ENCODE measurements at regions not wholly inside any gene's neighbourhood (a gene's known extent, or its start where the extent isn't known, plus 50 kb on each side); places are given as distances from the start of the nearest gene placed in this dataset.

DNA sequence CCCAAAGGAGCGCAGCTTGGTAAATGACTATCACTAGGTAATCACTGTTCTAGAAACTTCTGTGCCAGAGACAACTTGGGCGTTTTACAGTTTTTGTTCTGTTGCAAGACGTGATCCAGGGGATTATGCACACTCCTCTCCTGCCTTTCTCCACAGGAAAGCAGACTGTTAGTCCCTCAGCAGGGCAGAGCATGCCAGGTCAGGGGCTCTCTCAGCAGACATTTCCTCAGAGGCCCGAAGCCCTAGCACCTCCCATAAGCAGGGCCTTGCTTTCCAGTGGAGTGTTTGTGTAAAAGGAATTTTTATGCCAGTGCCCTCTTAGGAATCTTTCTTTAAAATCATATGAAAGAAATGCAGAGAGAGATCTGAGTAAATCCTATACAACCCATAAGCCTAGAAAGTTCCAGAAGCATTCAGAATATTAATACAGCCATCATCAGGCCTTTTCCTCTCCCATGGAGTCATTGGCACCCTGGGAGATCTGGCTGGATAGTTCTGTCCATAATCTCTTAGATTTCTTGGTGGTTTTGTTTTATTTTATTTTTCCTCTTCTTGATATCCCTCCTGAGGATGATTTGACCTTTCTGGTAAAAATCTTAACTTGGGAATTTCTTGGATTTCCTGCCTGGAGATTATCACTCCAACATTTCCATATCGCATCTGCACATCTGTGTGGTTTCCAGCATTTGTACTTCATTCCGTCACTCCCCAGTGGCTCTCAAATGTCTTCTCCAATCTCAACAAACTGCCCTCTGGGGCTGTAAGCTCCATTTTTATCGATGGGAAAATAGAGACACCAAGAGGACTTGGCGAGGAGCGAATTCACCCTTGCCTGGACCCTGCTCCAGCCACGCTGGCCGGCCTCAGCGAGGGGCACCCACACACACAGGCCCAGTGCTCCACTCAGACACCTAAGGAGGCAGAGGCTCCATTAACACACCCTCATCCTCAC lies 116.1 kb downstream of the PSMG1 start:
- H3K4me3 ChIP-seq (ENCODE audit: low read depth, low read length), result no peak overlapping the region
- TF ChIP-seq CTCF (IDR thresholded peaks at IDR 0.05; ENCODE audit: borderline replicate concordance, insufficient read depth, low read depth, low read length), result no peak

DNA sequence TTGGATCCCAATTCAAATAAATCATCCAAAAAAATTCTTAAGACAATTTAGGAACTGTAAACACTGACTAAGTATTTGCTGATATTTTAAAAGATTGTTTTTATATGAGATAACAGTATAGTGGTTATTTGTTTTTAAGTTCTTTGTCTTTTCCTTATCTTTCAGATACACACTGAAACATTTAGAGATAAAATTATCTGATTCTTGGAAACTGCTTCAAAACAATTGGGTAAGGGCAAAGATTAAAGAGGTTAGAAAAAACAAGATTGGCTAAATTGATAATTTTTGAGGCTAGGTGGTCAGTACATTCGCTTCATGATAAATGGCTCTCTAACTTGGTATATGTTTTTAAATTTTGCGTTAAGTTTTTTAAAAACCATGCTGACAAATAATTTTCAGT lies 117.3 kb downstream of the PSMG1 start:
- TF ChIP-seq CTCF (IDR thresholded peaks at IDR 0.05; ENCODE audit: borderline replicate concordance, insufficient read depth, low read depth, low read length), result no peak
- no peak overlapping the region for H3K4me3 ChIP-seq (ENCODE audit: low read depth, low read length)

DNA sequence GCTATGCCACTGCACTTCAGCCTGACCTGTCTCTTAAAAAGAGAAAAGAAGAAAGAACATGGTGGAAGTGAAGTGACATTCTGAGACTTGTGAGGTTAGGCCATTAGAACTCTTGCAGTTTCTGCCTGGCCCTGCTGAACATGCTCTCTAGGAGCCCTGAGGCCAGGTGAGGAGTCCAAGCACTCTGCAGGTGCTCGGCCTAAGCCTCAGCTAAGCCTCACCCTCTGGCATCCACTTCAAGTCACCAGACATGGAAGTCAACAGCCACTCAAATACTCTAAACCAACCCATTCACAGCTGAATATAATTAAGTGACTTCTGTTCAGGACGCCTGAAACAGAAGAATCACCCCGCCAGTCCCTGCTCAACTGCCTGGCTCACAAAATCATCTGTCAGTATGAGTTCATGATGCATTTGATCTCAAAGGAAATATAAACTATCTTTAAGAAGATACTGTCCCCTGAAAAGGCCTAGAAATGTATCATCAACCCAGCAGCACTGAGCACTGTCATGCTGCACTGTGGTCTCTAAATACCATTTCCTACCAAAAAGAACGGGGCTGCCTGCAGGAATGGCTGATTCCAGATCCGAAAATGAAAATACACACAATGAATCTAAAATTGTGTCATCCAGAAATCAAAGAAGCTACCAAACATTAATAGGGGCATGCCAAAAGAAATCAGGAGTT lies 118.8 kb downstream of the PSMG1 start:
- no peak overlapping the region for H3K4me3 ChIP-seq (ENCODE audit: low read depth, low read length)
- no peak for TF ChIP-seq CTCF (IDR thresholded peaks at IDR 0.05; ENCODE audit: borderline replicate concordance, insufficient read depth, low read depth, low read length)

DNA sequence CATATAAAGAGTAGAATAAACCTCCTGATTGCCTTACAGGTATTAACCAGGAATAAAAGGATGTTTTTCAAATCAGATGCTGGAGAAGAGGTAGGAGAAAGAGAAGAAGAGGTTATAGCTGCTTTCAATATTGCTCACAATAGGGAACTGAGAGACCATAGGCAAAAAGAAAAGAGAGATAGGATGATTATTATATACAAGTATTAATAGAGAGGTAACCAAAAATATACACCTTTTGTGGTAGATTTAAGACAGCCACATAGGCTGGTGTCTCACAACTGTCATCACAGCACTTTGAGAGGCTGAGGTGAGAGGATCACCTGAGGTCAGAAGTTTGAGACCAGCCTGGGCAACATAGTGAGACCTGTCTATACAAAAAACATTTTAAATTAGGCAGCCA lies 119.7 kb downstream of the PSMG1 start:
- no peak for TF ChIP-seq CTCF (IDR thresholded peaks at IDR 0.05; ENCODE audit: borderline replicate concordance, insufficient read depth, low read depth, low read length)

DNA sequence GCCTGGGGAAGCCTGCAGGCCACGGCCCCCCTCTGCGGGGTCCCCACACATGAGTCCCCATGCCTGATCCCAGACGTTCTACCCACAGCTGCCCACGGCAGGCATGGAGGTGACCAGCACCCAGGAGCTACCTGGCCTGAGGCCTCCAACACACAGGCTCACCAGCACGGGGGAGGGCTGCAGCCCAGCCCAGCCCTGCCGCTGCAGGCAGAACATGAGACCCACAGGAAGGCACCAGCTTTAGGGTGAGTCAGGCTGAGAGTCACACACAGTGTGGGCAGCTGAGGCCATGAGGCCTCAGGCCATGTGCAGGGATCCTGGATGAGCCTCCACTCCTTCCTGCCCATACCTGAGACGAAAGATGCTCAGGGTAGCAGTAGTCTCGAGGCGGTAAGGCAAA lies 121.1 kb downstream of the PSMG1 start:
- no peak for TF ChIP-seq CTCF (IDR thresholded peaks at IDR 0.05; ENCODE audit: borderline replicate concordance, insufficient read depth, low read depth, low read length)
- H3K4me3 ChIP-seq (ENCODE audit: low read depth, low read length), result no peak overlapping the region

More for the DNA sequence above, 119.7 kb downstream of the PSMG1 start:
- no peak overlapping the region for H3K4me3 ChIP-seq (ENCODE audit: low read depth, low read length)

DNA sequence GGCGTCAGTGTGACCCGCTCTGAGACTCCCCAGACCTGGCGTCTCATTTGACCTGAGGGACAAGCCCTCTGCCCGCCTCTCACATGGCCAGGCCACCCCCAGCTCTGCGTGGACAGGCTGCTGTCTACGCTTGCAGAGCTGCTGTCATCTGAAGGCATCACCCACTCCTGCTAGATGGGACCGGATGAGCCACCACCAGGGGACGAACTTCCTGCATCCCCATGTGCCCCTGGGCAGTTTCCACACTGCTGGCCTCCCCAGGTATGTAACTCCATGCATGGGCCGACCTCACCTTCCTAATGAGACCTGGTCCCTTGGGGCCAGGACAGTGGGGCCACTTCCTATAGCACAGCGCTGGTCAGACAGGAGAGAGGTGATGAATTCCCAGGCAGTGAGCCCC lies 121.5 kb downstream of the PSMG1 start:
- H3K4me3 ChIP-seq (ENCODE audit: low read depth, low read length), result no peak overlapping the region
- 0 out of 2 replicates have a peak, but pooled peaks have one; percentile 3 for TF ChIP-seq CTCF (IDR thresholded peaks at IDR 0.05; ENCODE audit: borderline replicate concordance, insufficient read depth, low read depth, low read length)

Measured in GM12875 (cell line).